AG10803 (cell line): ENCODE measurements at regions not wholly inside any gene's neighbourhood (a gene's known extent, or its start where the extent isn't known, plus 50 kb on each side); places are given as distances from the start of the nearest gene placed in this dataset.
A peak's percentile ranks its signal among the peaks of the same experiment; 100 is the strongest.

Source experiments
- DNase-seq: peaks from one replicate; pipeline ENCODE4 v3.0.0; 2010; ENCODE audit warnings: low read depth
- H3K4me3 ChIP-seq: 2 replicates; pipeline ENCODE4 v1.5.1; 2011; ENCODE audit warnings: mild to moderate bottlenecking, low read length, control low read depth
- CTCF ChIP-seq: conservative IDR thresholded peaks from 2 replicates; pipeline ENCODE4 v1.5.1; 2011; ENCODE audit warnings: mild to moderate bottlenecking, low read length, control low read depth, inconsistent platforms

DNA sequence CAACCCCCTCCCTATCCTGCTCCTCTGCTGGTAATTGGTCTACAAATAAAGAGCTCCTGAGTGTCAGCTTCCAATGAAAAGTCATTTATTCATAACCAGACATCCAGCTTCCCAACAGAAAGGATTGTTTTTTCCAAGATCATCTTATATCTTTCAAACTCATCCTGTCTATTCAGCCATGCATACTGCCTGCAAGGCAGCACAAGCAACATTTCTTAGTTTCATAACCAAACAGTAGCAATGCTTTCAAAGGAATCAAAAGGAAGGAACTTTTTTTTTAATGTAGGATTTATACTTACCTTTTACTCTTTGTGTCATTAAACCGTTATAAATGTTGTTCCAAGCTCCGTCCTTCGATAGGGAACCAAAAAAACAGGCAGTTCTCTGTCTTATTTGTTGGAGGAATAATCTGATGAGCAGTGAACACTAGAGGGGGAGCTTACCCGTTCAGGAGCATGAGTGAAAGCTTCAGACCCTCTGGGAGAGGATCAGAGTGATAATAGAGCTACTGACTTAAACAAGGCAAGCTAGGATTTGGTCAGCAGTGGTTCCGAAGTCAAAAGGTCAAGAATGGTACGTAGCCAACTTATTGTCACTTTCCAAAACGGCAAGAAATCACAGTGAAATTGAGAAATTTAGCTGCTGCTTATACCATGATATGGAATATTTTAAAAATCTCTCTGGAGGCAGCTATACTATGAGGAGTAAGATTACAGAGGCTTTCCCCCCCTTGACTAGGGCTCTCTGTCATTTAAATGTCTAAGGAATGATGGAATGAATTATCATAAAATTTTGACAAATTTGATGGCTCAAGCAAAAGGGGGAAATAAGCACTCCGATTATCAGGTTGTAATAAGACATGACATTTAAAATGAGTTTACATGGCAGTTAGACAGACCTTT, 892.9 kb downstream of the NR2F1-AS1 start:
- peak; percentile 55 for TF ChIP-seq CTCF
- H3K4me3 ChIP-seq = no peak overlapping the region
- peak; percentile 38 for DNase-seq

DNA sequence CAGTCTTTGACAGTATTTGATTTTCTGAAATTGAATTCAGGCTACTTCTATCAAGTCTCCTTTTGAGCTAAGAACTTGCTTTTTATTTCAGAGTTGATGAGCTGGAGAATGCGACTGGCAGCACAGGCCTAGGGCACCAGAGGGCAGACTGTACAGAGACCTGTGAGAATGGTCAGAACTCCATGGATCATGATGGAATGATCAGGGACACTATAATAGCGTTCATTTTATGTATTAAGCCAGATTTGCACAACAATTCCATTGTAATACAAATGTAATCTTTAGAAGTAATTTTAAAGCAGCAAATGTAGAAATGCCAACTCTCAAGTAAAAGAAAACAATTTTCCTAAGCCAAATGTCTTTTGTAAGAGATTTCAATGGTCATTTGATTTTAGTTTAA, 902.4 kb downstream of the NR2F1-AS1 start:
- DNase-seq = no peak
- TF ChIP-seq CTCF = peak; percentile 36
- no peak overlapping the region for H3K4me3 ChIP-seq

- H3K4me3 ChIP-seq = no peak overlapping the region
- no peak for DNase-seq
- no peak for TF ChIP-seq CTCF
Observed at GRCh38 chr5:92676215-92677165, 904.5 kb downstream of the NR2F1-AS1 start.

- TF ChIP-seq CTCF = no peak
- no peak overlapping the region for H3K4me3 ChIP-seq
- no peak for DNase-seq
Observed at GRCh38 chr5:92674321-92674720, 906.7 kb downstream of the NR2F1-AS1 start.

DNA sequence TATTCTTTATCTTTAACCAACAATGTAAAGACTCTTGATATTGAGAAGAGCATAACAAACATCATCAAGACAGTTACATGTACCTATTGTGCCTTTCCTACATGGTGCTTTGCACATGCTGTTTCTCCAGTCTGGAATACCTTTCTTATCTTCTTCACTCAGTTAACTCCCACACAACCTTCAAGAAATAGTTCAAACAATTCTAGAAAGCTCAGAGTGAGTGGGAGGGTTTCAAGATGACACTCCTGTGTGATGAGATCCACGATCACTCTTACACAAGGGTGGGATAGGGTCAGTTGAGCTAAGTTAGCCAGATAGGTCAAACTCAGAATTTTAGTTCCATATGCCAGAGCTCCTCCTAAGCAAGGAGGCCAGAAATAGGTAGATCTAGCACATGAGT, 915.5 kb downstream of the NR2F1-AS1 start:
- no peak for TF ChIP-seq CTCF
- no peak overlapping the region for H3K4me3 ChIP-seq
- no peak for DNase-seq

DNA sequence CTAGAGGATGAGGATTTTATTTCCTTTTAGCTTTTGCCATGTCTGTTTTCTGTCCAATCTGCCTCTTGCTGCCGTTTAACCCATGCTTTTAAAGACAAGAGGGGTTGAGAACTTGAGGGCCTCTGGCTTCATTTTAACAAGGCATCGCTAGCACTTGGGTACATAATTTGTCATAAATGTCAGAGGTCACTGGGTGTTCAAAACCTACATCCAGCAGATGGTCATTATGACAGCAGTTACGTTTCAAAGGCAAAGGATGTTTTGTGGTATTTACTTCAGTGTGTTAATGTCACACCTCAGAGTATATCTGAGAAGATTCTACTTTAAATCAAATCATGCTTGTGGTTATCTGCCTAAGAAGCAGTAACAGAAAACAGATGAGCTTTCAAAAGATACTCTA, 918.3 kb downstream of the NR2F1-AS1 start:
- H3K4me3 ChIP-seq = no peak overlapping the region
- TF ChIP-seq CTCF = no peak
- no peak for DNase-seq
